HG03442 (cell line): ENCODE measurements at regions not wholly inside any gene's neighbourhood (a gene's known extent, or its start where the extent isn't known, plus 50 kb on each side); places are given as distances from the start of the nearest gene placed in this dataset.

Experiments used
- ATAC-seq: cut with Tn5 transposase; IDR thresholded peaks from one replicate; pipeline ENCODE4 v1.9.1; 2021; ENCODE audit warnings: mild to moderate bottlenecking, moderate library complexity; ENCODE audit not compliant: unreplicated experiment

- no peak for ATAC-seq
Measured at GRCh38 chr10:128461991-128462390, 335.8 kb upstream of the MKI67 start.

GRCh38 chr10:128462844-128463243, 336.6 kb upstream of the MKI67 start:
- no peak for ATAC-seq

GRCh38 chr10:128463991-128464760, 338.0 kb upstream of the MKI67 start:
- ATAC-seq = no peak

GRCh38 chr10:128465697-128466096, 339.5 kb upstream of the MKI67 start:
- no peak for ATAC-seq

GRCh38 chr10:128466831-128467371, 340.7 kb upstream of the MKI67 start:
- no peak for ATAC-seq

- ATAC-seq = no peak
Measured at GRCh38 chr10:128468462-128468861, 342.2 kb upstream of the MKI67 start.

- ATAC-seq = no peak
Measured at GRCh38 chr10:128469515-128469914, 343.3 kb upstream of the MKI67 start.

- ATAC-seq = no peak
Measured at GRCh38 chr10:128470321-128470965, 344.2 kb upstream of the MKI67 start.

- ATAC-seq = no peak
Measured at GRCh38 chr10:128471151-128471550, 344.9 kb upstream of the MKI67 start.

- ATAC-seq = no peak
Measured at GRCh38 chr10:128472196-128472595, 346.0 kb upstream of the MKI67 start.

- no peak for ATAC-seq
Measured at GRCh38 chr10:128473396-128473795, 347.2 kb upstream of the MKI67 start.

GRCh38 chr10:128473911-128474310, 347.7 kb upstream of the MKI67 start:
- no peak for ATAC-seq

GRCh38 chr10:128474571-128474970, 348.3 kb upstream of the MKI67 start:
- no peak for ATAC-seq

GRCh38 chr10:128475686-128476367, 349.6 kb upstream of the MKI67 start:
- no peak for ATAC-seq

- ATAC-seq = no peak
Measured at GRCh38 chr10:128476368-128476725, 350.1 kb upstream of the MKI67 start.

- ATAC-seq = no peak
Measured at GRCh38 chr10:128476845-128477244, 350.6 kb upstream of the MKI67 start.

GRCh38 chr10:128480601-128481000, 354.4 kb upstream of the MKI67 start:
- no peak for ATAC-seq

GRCh38 chr10:128481152-128481840, 355.1 kb upstream of the MKI67 start:
- no peak for ATAC-seq

- ATAC-seq = no peak
Measured at GRCh38 chr10:128482052-128482451, 355.8 kb upstream of the MKI67 start.

GRCh38 chr10:128483216-128483615, 357.0 kb upstream of the MKI67 start:
- ATAC-seq = no peak

GRCh38 chr10:128484041-128484440, 357.8 kb upstream of the MKI67 start:
- ATAC-seq = no peak
